HAP-1 (cell line): ENCODE measurements at regions not wholly inside any gene's neighbourhood (a gene's known extent, or its start where the extent isn't known, plus 50 kb on each side); places are given as distances from the start of the nearest gene placed in this dataset.

Experiments
- DNase-seq, 2 experiments: peaks; one replicate each; pipeline ENCODE4 v3.0.0-alpha.2; 2016 to 2020; ENCODE audit warnings: low spot score in 2 of 2
- H3K27me3 ChIP-seq: fragments of 250-450 bp; sonication (Bioruptor Pico); 2 replicates; pipeline ENCODE4 v1.5.1; 2020; ENCODE audit warnings: low read depth, mild to moderate bottlenecking, moderate library complexity
- H3K36me3 ChIP-seq: fragments of 250-450 bp; sonication (Bioruptor Pico); replicated peaks from 2 replicates; pipeline ENCODE4 v1.5.1; 2020; ENCODE audit warnings: mild to moderate bottlenecking
- H3K4me1 ChIP-seq: fragments of 250-450 bp; sonication (Bioruptor Pico); 2 replicates; pipeline ENCODE4 v1.5.1; 2020; ENCODE audit warnings: mild to moderate bottlenecking
- H3K4me3 ChIP-seq: fragments of 250-450 bp; sonication (Bioruptor Pico); 2 replicates; pipeline ENCODE4 v1.5.1; 2020; ENCODE audit warnings: mild to moderate bottlenecking, moderate library complexity
- H3K9me3 ChIP-seq: fragments of 250-450 bp; sonication (Bioruptor Pico); 2 replicates; pipeline ENCODE4 v1.5.1; 2020; ENCODE audit warnings: mild to moderate bottlenecking, moderate library complexity
- in situ Hi-C: fragments of 300-500 bp; cut with MboI; formaldehyde crosslinking; loops from 3 replicates; pipeline ENCODE4 v1.14.3; 2020; ENCODE audit warnings: low sequenced_read_pairs, inconsistent platforms, mixed read lengths

GRCh38 chr3:22471557-22471956 is 720.5 kb upstream of the ZNF385D start:
- no peak overlapping the region for H3K4me3 ChIP-seq
- DNase-seq: no peak
- H3K36me3 ChIP-seq: no peaks in the 10 kb centered on the region
- no peaks in the 10 kb centered on the region for H3K9me3 ChIP-seq
- H3K27me3 ChIP-seq: peaks cover 6% of the 10 kb centered on the region
- in situ Hi-C loops: no loop called here
- no peaks in the 10 kb centered on the region for H3K4me1 ChIP-seq

GRCh38 chr3:22474706-22475445 is 723.9 kb upstream of the ZNF385D start:
- Histone ChIP-seq H3K27me3 (peaks cover 6% of the 10 kb centered on the region; the same call in 1 of the 2 replicates), H3K4me3 (no peak overlapping the region), H3K9me3 (no peaks in the 10 kb centered on the region), H3K4me1 (no peaks in the 10 kb centered on the region), H3K36me3 (no peaks in the 10 kb centered on the region)
- no peak for DNase-seq
- in situ Hi-C loops: no loop called here

- no peak for DNase-seq
- in situ Hi-C loops: no loop called here
These were observed 724.7 kb upstream of the ZNF385D start for GRCh38 chr3:22475665-22476240.

GRCh38 chr3:22476976-22477375 is 726.0 kb upstream of the ZNF385D start:
- Histone ChIP-seq H3K27me3 (0 out of 2 replicates have a peak, but pooled peaks cover 4% of the 10 kb centered on the region), H3K4me3 (no peak overlapping the region), H3K4me1 (no peaks in the 10 kb centered on the region), H3K36me3 (no peaks in the 10 kb centered on the region), H3K9me3 (no peaks in the 10 kb centered on the region)
- in situ Hi-C loops: no loop called here
- DNase-seq: no peak

More at GRCh38 chr3:22475665-22476240, 724.7 kb upstream of the ZNF385D start:
- Histone ChIP-seq H3K27me3 (peaks cover 6% of the 10 kb centered on the region; the same call in 1 of the 2 replicates), H3K4me3 (no peak overlapping the region), H3K9me3 (no peaks in the 10 kb centered on the region), H3K36me3 (no peaks in the 10 kb centered on the region), H3K4me1 (no peaks in the 10 kb centered on the region)

DNA sequence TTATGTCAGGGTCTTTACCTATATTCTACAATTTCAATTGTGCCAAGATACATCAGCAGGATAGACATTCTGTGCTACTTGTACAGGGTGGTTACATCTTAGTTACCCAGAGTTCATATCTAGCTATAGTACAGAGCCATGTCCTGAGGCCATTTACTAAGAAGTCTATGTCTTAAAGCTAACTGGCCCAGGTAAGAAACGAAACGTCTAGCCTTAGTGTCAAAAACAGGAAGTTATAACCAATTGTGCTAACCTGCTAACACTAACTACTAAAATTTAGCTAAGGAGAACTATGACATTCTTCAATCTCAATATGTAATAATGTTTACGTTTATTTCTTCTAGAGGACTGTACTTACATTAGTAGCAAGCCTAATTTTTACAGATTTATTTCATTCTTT is 717.2 kb upstream of the UBE2E2 start:
- in situ Hi-C loops: no loop called here
- no peak overlapping the region for H3K4me3 ChIP-seq
- DNase-seq: no peak
- no peaks in the 10 kb centered on the region for H3K27me3 ChIP-seq
- H3K36me3 ChIP-seq: no peaks in the 10 kb centered on the region
- H3K4me1 ChIP-seq: no peaks in the 10 kb centered on the region
- no peaks in the 10 kb centered on the region for H3K9me3 ChIP-seq

DNA sequence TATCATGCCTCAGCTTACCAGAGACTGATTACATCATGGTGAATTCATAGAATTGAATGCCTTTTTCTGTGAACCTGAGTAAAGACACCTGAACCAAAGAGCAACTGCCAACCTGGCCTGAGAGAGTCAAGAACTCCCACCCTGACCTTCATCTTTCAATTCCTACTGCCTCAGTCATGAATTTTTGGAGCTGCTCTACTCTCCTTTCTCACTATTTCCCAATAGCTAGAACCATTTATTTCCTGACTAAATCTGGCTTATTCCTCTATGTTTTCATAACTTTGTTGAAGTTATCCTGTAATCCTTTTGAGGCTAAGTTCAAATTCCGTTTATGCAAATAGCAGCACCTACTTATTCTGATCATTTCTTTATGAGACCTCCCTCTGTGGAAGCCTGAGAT is 712.4 kb upstream of the UBE2E2 start:
- H3K36me3 ChIP-seq: no peaks in the 10 kb centered on the region
- H3K4me3 ChIP-seq: no peak overlapping the region
- in situ Hi-C loops: no loop called here
- H3K9me3 ChIP-seq: no peaks in the 10 kb centered on the region
- no peak for DNase-seq
- no peaks in the 10 kb centered on the region for H3K4me1 ChIP-seq
- no peaks in the 10 kb centered on the region for H3K27me3 ChIP-seq

DNA sequence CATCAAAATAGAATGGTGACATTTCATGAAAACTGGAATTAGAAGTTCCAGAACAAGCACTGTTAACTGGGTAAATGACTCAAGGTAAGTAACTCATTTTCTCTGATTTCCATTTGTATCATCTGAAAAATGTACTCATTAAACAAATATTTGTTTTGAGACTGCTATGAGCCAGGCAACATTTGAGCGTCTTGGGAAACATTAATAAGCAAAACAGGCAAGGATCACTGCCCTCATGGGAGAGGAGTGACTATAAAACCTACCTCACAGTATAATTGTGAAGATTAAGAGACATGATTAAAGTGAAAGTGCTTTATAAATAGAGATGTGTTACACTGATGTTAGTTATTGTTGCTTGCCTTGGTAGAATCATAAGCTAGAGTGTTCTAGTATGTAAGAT is 711.8 kb upstream of the UBE2E2 start:
- Histone ChIP-seq H3K27me3 (no peaks in the 10 kb centered on the region), H3K36me3 (no peaks in the 10 kb centered on the region), H3K9me3 (no peaks in the 10 kb centered on the region), H3K4me3 (no peak overlapping the region), H3K4me1 (no peaks in the 10 kb centered on the region)
- no peak for DNase-seq
- in situ Hi-C loops: no loop called here

DNA sequence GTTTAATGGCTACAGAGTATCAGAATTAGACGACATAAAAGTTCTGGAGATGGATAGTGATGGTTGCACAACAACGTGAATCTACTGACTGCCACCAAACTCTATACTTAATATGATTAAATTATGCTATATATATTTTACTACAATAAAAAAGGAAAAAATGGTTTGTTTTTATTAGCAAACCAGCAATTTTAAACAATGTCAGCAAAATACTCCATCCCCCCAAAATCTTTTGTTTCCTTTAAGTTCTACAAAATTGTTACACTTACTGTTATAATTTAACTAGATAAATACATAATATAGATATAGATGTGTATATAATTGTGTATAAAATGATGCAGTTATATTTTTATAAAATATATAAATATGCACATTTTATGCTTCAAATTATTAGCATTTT is 710.8 kb upstream of the UBE2E2 start:
- no peaks in the 10 kb centered on the region for H3K4me1 ChIP-seq
- DNase-seq: no peak
- H3K27me3 ChIP-seq: no peaks in the 10 kb centered on the region
- H3K4me3 ChIP-seq: no peak overlapping the region
- in situ Hi-C loops: no loop called here
- no peaks in the 10 kb centered on the region for H3K9me3 ChIP-seq
- no peaks in the 10 kb centered on the region for H3K36me3 ChIP-seq

DNA sequence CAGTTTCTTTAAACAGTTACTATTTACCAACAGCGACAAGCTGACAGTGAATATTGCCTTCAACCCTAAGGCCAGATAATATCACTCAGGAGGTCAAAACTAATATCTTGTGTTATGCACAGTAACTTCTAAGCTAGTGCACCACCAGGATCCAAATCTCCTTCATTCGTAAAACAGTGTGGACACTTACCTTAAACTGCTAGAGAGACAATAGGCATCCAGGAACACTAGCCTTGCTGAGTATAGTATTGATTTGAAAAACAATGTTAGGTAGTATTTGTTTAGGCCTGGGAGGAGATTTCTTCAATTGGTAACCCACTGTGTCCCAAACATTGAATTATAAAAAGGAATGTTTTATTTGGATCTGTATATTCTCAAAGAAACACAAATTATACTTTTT is 707.9 kb upstream of the UBE2E2 start:
- Histone ChIP-seq H3K36me3 (no peaks in the 10 kb centered on the region), H3K27me3 (no peaks in the 10 kb centered on the region), H3K4me1 (no peaks in the 10 kb centered on the region), H3K9me3 (no peaks in the 10 kb centered on the region), H3K4me3 (no peak overlapping the region)
- DNase-seq: no peak
- in situ Hi-C loops: no loop called here

DNA sequence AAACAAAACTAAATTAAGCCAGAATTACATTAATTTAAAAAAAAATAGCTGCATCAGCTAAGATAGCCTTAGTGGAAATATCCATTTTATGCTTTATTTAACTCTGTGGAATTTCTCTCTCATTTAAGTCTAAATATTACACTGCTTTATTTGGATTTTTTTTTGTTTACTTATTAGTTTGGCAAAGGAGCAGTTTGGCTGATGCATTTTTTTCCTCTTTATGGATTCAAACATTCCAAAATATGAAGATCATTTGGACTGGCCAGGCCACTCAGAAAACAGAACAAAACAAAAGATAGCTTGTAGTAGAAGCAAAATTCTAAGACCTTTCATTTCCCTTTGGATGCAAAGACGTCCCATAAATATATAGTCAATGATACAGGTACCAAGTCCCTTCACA is 707.3 kb upstream of the UBE2E2 start:
- no peaks in the 10 kb centered on the region for H3K4me1 ChIP-seq
- DNase-seq: no peak
- H3K9me3 ChIP-seq: no peaks in the 10 kb centered on the region
- H3K27me3 ChIP-seq: no peaks in the 10 kb centered on the region
- in situ Hi-C loops: no loop called here
- no peaks in the 10 kb centered on the region for H3K36me3 ChIP-seq
- H3K4me3 ChIP-seq: no peak overlapping the region

GRCh38 chr3:22496641-22497040 is 706.5 kb upstream of the UBE2E2 start:
- in situ Hi-C loops: no loop called here
- H3K9me3 ChIP-seq: no peaks in the 10 kb centered on the region
- no peaks in the 10 kb centered on the region for H3K4me1 ChIP-seq
- H3K36me3 ChIP-seq: no peaks in the 10 kb centered on the region
- H3K4me3 ChIP-seq: no peak overlapping the region
- DNase-seq: no peak
- H3K27me3 ChIP-seq: no peaks in the 10 kb centered on the region

DNA sequence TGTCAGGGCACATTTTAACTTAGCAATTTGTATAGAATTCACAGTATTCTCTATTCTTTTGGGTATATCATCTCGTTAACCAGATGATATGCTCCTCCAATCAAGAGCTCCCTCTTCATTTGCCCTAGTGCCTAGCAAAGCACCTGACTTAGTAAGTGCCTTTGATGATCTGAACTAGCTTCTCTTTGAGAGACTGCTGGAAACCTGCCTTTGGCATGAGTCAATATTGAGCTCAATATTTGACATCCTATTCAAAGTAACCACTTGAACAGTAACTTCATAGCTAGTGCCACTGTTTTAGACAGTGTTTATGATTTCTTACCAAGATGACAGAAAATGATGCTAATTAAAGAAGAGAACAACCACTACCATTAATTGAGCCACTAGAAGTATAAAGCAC is 696.3 kb upstream of the UBE2E2 start:
- Histone ChIP-seq H3K27me3 (no peaks in the 10 kb centered on the region), H3K36me3 (no peaks in the 10 kb centered on the region), H3K4me1 (no peaks in the 10 kb centered on the region), H3K4me3 (no peak overlapping the region), H3K9me3 (no peaks in the 10 kb centered on the region)
- in situ Hi-C loops: no loop called here
- no peak for DNase-seq

- no peaks in the 10 kb centered on the region for H3K9me3 ChIP-seq
- in situ Hi-C loops: no loop called here
- no peak overlapping the region for H3K4me3 ChIP-seq
- H3K27me3 ChIP-seq: no peaks in the 10 kb centered on the region
- no peak for DNase-seq
- no peaks in the 10 kb centered on the region for H3K4me1 ChIP-seq
- no peaks in the 10 kb centered on the region for H3K36me3 ChIP-seq
These were observed 695.4 kb upstream of the UBE2E2 start for GRCh38 chr3:22507709-22508108.

GRCh38 chr3:22523925-22524324 is 679.2 kb upstream of the UBE2E2 start:
- Histone ChIP-seq H3K4me3 (no peak overlapping the region), H3K36me3 (no peaks in the 10 kb centered on the region), H3K27me3 (no peaks in the 10 kb centered on the region), H3K9me3 (no peaks in the 10 kb centered on the region), H3K4me1 (no peaks in the 10 kb centered on the region)
- in situ Hi-C loops: no loop called here
- DNase-seq: no peak
